ENCODE measurements at regions not wholly inside any gene's neighbourhood (a gene's known extent, or its start where the extent isn't known, plus 50 kb on each side); places are given as distances from the start of the nearest gene placed in this dataset.

- H3K4me1 ChIP-seq (ENCODE audit: control insufficient read depth, insufficient read depth, low read length, poor library complexity, severe bottlenecking), result peaks cover 46% of the 10 kb centered on the region
- no peak overlapping the region for H3K27ac ChIP-seq (ENCODE audit: low read depth, low read length, severe bottlenecking)
- no peak overlapping the region for H3K4me3 ChIP-seq (ENCODE audit: extremely low read depth, insufficient read depth, low read length, poor library complexity, severe bottlenecking)
- no peaks in the 10 kb centered on the region for H3K36me3 ChIP-seq (ENCODE audit: control insufficient read depth, insufficient read depth, low read length)
- no peaks in the 10 kb centered on the region for H3K9me3 ChIP-seq (ENCODE audit: control insufficient read depth, low read length)
- no CpG with 5 or more reads among the region's 1 CpG for WGBS, 2 experiments (ENCODE audit: insufficient coverage in 2 of 2)
These were observed 90.7 kb upstream of the BEND6 start for GRCh38 chr6:56864171-56864616.

GRCh38 chr6:56863366-56863765 lies 91.5 kb upstream of the BEND6 start:
- H3K36me3 ChIP-seq (ENCODE audit: control insufficient read depth, insufficient read depth, low read length), result no peaks in the 10 kb centered on the region
- peak overlapping the region; percentile 56 for H3K27ac ChIP-seq (ENCODE audit: low read depth, low read length, severe bottlenecking)
- H3K9me3 ChIP-seq (ENCODE audit: control insufficient read depth, low read length), result no peaks in the 10 kb centered on the region
- H3K4me1 ChIP-seq (ENCODE audit: control insufficient read depth, insufficient read depth, low read length, poor library complexity, severe bottlenecking), result peaks cover 39% of the 10 kb centered on the region
- no peak overlapping the region for H3K4me3 ChIP-seq (ENCODE audit: extremely low read depth, insufficient read depth, low read length, poor library complexity, severe bottlenecking)
- WGBS, 2 experiments (ENCODE audit: insufficient coverage in 2 of 2), result no CpG with 5 or more reads among the region's 1 CpG

- Histone ChIP-seq H3K36me3 (ENCODE audit: control insufficient read depth, insufficient read depth, low read length) (no peaks in the 10 kb centered on the region), H3K27ac (ENCODE audit: low read depth, low read length, severe bottlenecking) (no peak overlapping the region), H3K4me3 (ENCODE audit: extremely low read depth, insufficient read depth, low read length, poor library complexity, severe bottlenecking) (no peak overlapping the region), H3K9me3 (ENCODE audit: control insufficient read depth, low read length) (no peaks in the 10 kb centered on the region), H3K4me1 (ENCODE audit: control insufficient read depth, insufficient read depth, low read length, poor library complexity, severe bottlenecking) (peaks cover 35% of the 10 kb centered on the region)
- WGBS, 2 experiments (ENCODE audit: insufficient coverage in 2 of 2), result 90 to 92% methylated on average over 2 of the region's 3 CpGs
These were observed 92.3 kb upstream of the BEND6 start for GRCh38 chr6:56862415-56863175.

GRCh38 chr6:56860475-56860874 lies 94.4 kb upstream of the BEND6 start:
- no peak overlapping the region for H3K4me3 ChIP-seq (ENCODE audit: extremely low read depth, insufficient read depth, low read length, poor library complexity, severe bottlenecking)
- H3K36me3 ChIP-seq (ENCODE audit: control insufficient read depth, insufficient read depth, low read length), result no peaks in the 10 kb centered on the region
- H3K4me1 ChIP-seq (ENCODE audit: control insufficient read depth, insufficient read depth, low read length, poor library complexity, severe bottlenecking), result peaks cover 31% of the 10 kb centered on the region
- H3K27ac ChIP-seq (ENCODE audit: low read depth, low read length, severe bottlenecking), result no peak overlapping the region
- WGBS, 2 experiments (ENCODE audit: insufficient coverage in 2 of 2), result 100% methylated on average over 1 of the region's 4 CpGs; no CpG with 5 or more reads in 1 of the 2 experiments
- H3K9me3 ChIP-seq (ENCODE audit: control insufficient read depth, low read length), result no peaks in the 10 kb centered on the region

- H3K4me3 ChIP-seq (ENCODE audit: extremely low read depth, insufficient read depth, low read length, poor library complexity, severe bottlenecking), result no peak overlapping the region
- no peak overlapping the region for H3K27ac ChIP-seq (ENCODE audit: low read depth, low read length, severe bottlenecking)
These were observed 98.8 kb upstream of the BEND6 start for GRCh38 chr6:56856036-56856580.

GRCh38 chr6:56854086-56854485 lies 100.8 kb upstream of the BEND6 start:
- Histone ChIP-seq H3K27ac (ENCODE audit: low read depth, low read length, severe bottlenecking) (no peak overlapping the region), H3K4me1 (ENCODE audit: control insufficient read depth, insufficient read depth, low read length, poor library complexity, severe bottlenecking) (peaks cover 33% of the 10 kb centered on the region), H3K4me3 (ENCODE audit: extremely low read depth, insufficient read depth, low read length, poor library complexity, severe bottlenecking) (no peak overlapping the region), H3K36me3 (ENCODE audit: control insufficient read depth, insufficient read depth, low read length) (no peaks in the 10 kb centered on the region), H3K9me3 (ENCODE audit: control insufficient read depth, low read length) (no peaks in the 10 kb centered on the region)
- WGBS, 2 experiments (ENCODE audit: insufficient coverage in 2 of 2), result no CpG with 5 or more reads among the region's 2 CpGs

More at GRCh38 chr6:56856036-56856580, 98.8 kb upstream of the BEND6 start:
- WGBS, 2 experiments (ENCODE audit: insufficient coverage in 2 of 2), result 84 to 96% methylated on average over 3 to 4 of the region's 4 CpGs
- Histone ChIP-seq H3K36me3 (ENCODE audit: control insufficient read depth, insufficient read depth, low read length) (no peaks in the 10 kb centered on the region), H3K9me3 (ENCODE audit: control insufficient read depth, low read length) (no peaks in the 10 kb centered on the region), H3K4me1 (ENCODE audit: control insufficient read depth, insufficient read depth, low read length, poor library complexity, severe bottlenecking) (peaks cover 25% of the 10 kb centered on the region)

GRCh38 chr6:56853541-56853940 lies 101.4 kb upstream of the BEND6 start:
- no CpG with 5 or more reads among the region's 2 CpGs for WGBS, 2 experiments (ENCODE audit: insufficient coverage in 2 of 2)
- H3K4me1 ChIP-seq (ENCODE audit: control insufficient read depth, insufficient read depth, low read length, poor library complexity, severe bottlenecking), result peaks cover 33% of the 10 kb centered on the region
- H3K4me3 ChIP-seq (ENCODE audit: extremely low read depth, insufficient read depth, low read length, poor library complexity, severe bottlenecking), result no peak overlapping the region
- no peak overlapping the region for H3K27ac ChIP-seq (ENCODE audit: low read depth, low read length, severe bottlenecking)
- H3K36me3 ChIP-seq (ENCODE audit: control insufficient read depth, insufficient read depth, low read length), result no peaks in the 10 kb centered on the region
- H3K9me3 ChIP-seq (ENCODE audit: control insufficient read depth, low read length), result no peaks in the 10 kb centered on the region

GRCh38 chr6:56852260-56853010 lies 102.5 kb upstream of the BEND6 start:
- peaks cover 33% of the 10 kb centered on the region for H3K4me1 ChIP-seq (ENCODE audit: control insufficient read depth, insufficient read depth, low read length, poor library complexity, severe bottlenecking)
- peak overlapping the region; percentile 94 for H3K27ac ChIP-seq (ENCODE audit: low read depth, low read length, severe bottlenecking)
- 45 to 52% methylated on average over 4 of the region's 6 CpGs for WGBS, 2 experiments (ENCODE audit: insufficient coverage in 2 of 2)
- no peaks in the 10 kb centered on the region for H3K9me3 ChIP-seq (ENCODE audit: control insufficient read depth, low read length)
- peak overlapping the region; percentile 44 for H3K4me3 ChIP-seq (ENCODE audit: extremely low read depth, insufficient read depth, low read length, poor library complexity, severe bottlenecking)
- no peaks in the 10 kb centered on the region for H3K36me3 ChIP-seq (ENCODE audit: control insufficient read depth, insufficient read depth, low read length)

GRCh38 chr6:56851541-56852259 lies 103.2 kb upstream of the BEND6 start:
- peak overlapping the region; percentile 94 for H3K27ac ChIP-seq (ENCODE audit: low read depth, low read length, severe bottlenecking)
- H3K9me3 ChIP-seq (ENCODE audit: control insufficient read depth, low read length), result no peaks in the 10 kb centered on the region
- 1% methylated on average over 12 to 16 of the region's 17 CpGs for WGBS, 2 experiments (ENCODE audit: insufficient coverage in 2 of 2)
- peak overlapping the region; percentile 44 for H3K4me3 ChIP-seq (ENCODE audit: extremely low read depth, insufficient read depth, low read length, poor library complexity, severe bottlenecking)
- H3K4me1 ChIP-seq (ENCODE audit: control insufficient read depth, insufficient read depth, low read length, poor library complexity, severe bottlenecking), result peaks cover 33% of the 10 kb centered on the region
- H3K36me3 ChIP-seq (ENCODE audit: control insufficient read depth, insufficient read depth, low read length), result no peaks in the 10 kb centered on the region

GRCh38 chr6:56851074-56851473 lies 103.8 kb upstream of the BEND6 start:
- WGBS, 2 experiments (ENCODE audit: insufficient coverage in 2 of 2), result 2 to 6% methylated on average over 6 to 8 of the region's 9 CpGs
- peak overlapping the region; percentile 94 for H3K27ac ChIP-seq (ENCODE audit: low read depth, low read length, severe bottlenecking)
- no peaks in the 10 kb centered on the region for H3K9me3 ChIP-seq (ENCODE audit: control insufficient read depth, low read length)
- peak overlapping the region; percentile 44 for H3K4me3 ChIP-seq (ENCODE audit: extremely low read depth, insufficient read depth, low read length, poor library complexity, severe bottlenecking)
- no peaks in the 10 kb centered on the region for H3K36me3 ChIP-seq (ENCODE audit: control insufficient read depth, insufficient read depth, low read length)
- H3K4me1 ChIP-seq (ENCODE audit: control insufficient read depth, insufficient read depth, low read length, poor library complexity, severe bottlenecking), result peaks cover 33% of the 10 kb centered on the region

All from mesodermal cell (in vitro differentiated cells).